Activated CD8-positive, alpha-beta T cell treated with anti-CD3 and anti-CD28 coated beads for 36 hours (primary cell): ENCODE measurements at regions not wholly inside any gene's neighbourhood (a gene's known extent, or its start where the extent isn't known, plus 50 kb on each side); places are given as distances from the start of the nearest gene placed in this dataset.

Experiments
- ATAC-seq: fragments of 200-7000 bp; cut with Tn5 transposase; one replicate; pipeline ENCODE4 v1.10.0; 2021; ENCODE audit warnings: mild to moderate bottlenecking, moderate library complexity
- CTCF ChIA-PET: fragments of 350-600 bp; sonication (Branson Sonifier 250); formaldehyde crosslinking; loops from one replicate; lab custom pipeline; 2021; ENCODE audit warnings: antibody characterized with exemption; lab: Charles Lee
- POLR2A ChIA-PET: fragments of 350-600 bp; sonication (Branson Sonifier 250); formaldehyde crosslinking; loops from one replicate; lab custom pipeline; 2021; ENCODE audit warnings: antibody characterized with exemption; lab: Charles Lee
- DNase-seq: peaks from one replicate; pipeline ENCODE4 v3.0.0-alpha.2; 2020
- H3K27ac Mint-ChIP-seq: one replicate; pipeline ENCODE4 v1.8.0; 2021; ENCODE audit warnings: mild to moderate bottlenecking, mixed read lengths
- H3K27me3 Mint-ChIP-seq: one replicate; pipeline ENCODE4 v1.8.0; 2021; ENCODE audit warnings: mixed read lengths
- H3K36me3 Mint-ChIP-seq: one replicate; pipeline ENCODE4 v1.8.0; 2021; ENCODE audit warnings: low read depth, mixed read lengths
- H3K4me1 Mint-ChIP-seq: one replicate; pipeline ENCODE4 v1.8.0; 2021; ENCODE audit warnings: low read depth, mixed read lengths
- H3K4me3 Mint-ChIP-seq: one replicate; pipeline ENCODE4 v1.8.0; 2021; ENCODE audit warnings: mild to moderate bottlenecking, moderate library complexity, mixed read lengths
- H3K9me3 Mint-ChIP-seq: one replicate; pipeline ENCODE4 v1.8.0; 2021; ENCODE audit warnings: mixed read lengths
- CTCF ChIP-seq: fragments of 200-600 bp; IDR thresholded peaks from one replicate; pipeline ENCODE4 v1.8.0; 2022; ENCODE audit warnings: antibody characterized with exemption, mild to moderate bottlenecking
- intact Hi-C: fragments of 100-400 bp; cut with micrococcal nuclease; formaldehyde crosslinking; loops from one replicate; pipeline ENCODE4 v1.10.0; 2022

GRCh38 chr9:107760469-107761242 is 271.1 kb upstream of the KLF4 start:
- Mint-ChIP-seq H3K27me3 (no peaks in the 10 kb centered on the region), H3K4me3 (no peak overlapping the region), H3K4me1 (no peaks in the 10 kb centered on the region), H3K27ac (no peak overlapping the region), H3K36me3 (no peaks in the 10 kb centered on the region), H3K9me3 (peaks cover 8% of the 10 kb centered on the region)
- ATAC-seq: no peak
- intact Hi-C loops: no loop called here
- TF ChIP-seq CTCF: no peak
- ChIA-PET CTCF (no interaction called here), POLR2A (no interaction called here)
- no peak for DNase-seq

- TF ChIP-seq CTCF: no peak
- CTCF ChIA-PET: no interaction called here
- POLR2A ChIA-PET: no interaction called here
- Mint-ChIP-seq H3K9me3 (peaks cover 8% of the 10 kb centered on the region), H3K27me3 (no peaks in the 10 kb centered on the region), H3K27ac (no peak overlapping the region), H3K4me3 (no peak overlapping the region), H3K4me1 (no peaks in the 10 kb centered on the region), H3K36me3 (no peaks in the 10 kb centered on the region)
- intact Hi-C loops: no loop called here
- ATAC-seq (no peak), DNase-seq (no peak)
Measured at GRCh38 chr9:107759823-107760166, 270.2 kb upstream of the KLF4 start.

- H3K9me3 Mint-ChIP-seq: peaks cover 8% of the 10 kb centered on the region
- DNase-seq (no peak), ATAC-seq (no peak)
- H3K27me3 Mint-ChIP-seq: no peaks in the 10 kb centered on the region
- TF ChIP-seq CTCF: no peak
- ChIA-PET POLR2A (no interaction called here), CTCF (no interaction called here)
- H3K27ac Mint-ChIP-seq: no peak overlapping the region
- intact Hi-C loops: no loop called here
- no peaks in the 10 kb centered on the region for H3K36me3 Mint-ChIP-seq
- no peaks in the 10 kb centered on the region for H3K4me1 Mint-ChIP-seq
- no peak overlapping the region for H3K4me3 Mint-ChIP-seq
Measured at GRCh38 chr9:107759009-107759822, 269.6 kb upstream of the KLF4 start.

GRCh38 chr9:107756091-107756490 is 266.5 kb upstream of the KLF4 start:
- ChIA-PET POLR2A (no interaction called here), CTCF (no interaction called here)
- Mint-ChIP-seq H3K4me3 (no peak overlapping the region), H3K27me3 (no peaks in the 10 kb centered on the region), H3K4me1 (no peaks in the 10 kb centered on the region), H3K36me3 (no peaks in the 10 kb centered on the region), H3K9me3 (peaks cover 4% of the 10 kb centered on the region), H3K27ac (no peak overlapping the region)
- TF ChIP-seq CTCF: no peak
- intact Hi-C loops: no loop called here
- DNase-seq (no peak), ATAC-seq (no peak)

- Mint-ChIP-seq H3K9me3 (peaks cover 4% of the 10 kb centered on the region), H3K4me3 (no peak overlapping the region), H3K4me1 (no peaks in the 10 kb centered on the region), H3K27ac (no peak overlapping the region), H3K36me3 (no peaks in the 10 kb centered on the region), H3K27me3 (no peaks in the 10 kb centered on the region)
- TF ChIP-seq CTCF: no peak
- intact Hi-C loops: no loop called here
- POLR2A ChIA-PET: no interaction called here
- CTCF ChIA-PET: no interaction called here
- no peak for DNase-seq
- no peak for ATAC-seq
Measured at GRCh38 chr9:107755246-107755645, 265.7 kb upstream of the KLF4 start.
